NCI-H774 (cell line): ENCODE measurements at regions not wholly inside any gene's neighbourhood (a gene's known extent, or its start where the extent isn't known, plus 50 kb on each side); places are given as distances from the start of the nearest gene placed in this dataset.

Experiments
- DNase-seq: peaks from one replicate; lab custom pipeline; 2025; lab: John Stamatoyannopoulos, UW

GRCh38 chr6:126529637-126530362, 189.9 kb downstream of the CENPW start:
- DNase-seq, result no peak

- no peak for DNase-seq
Measured at GRCh38 chr6:126530775-126531174, 190.9 kb downstream of the CENPW start.

- DNase-seq, result no peak
Measured at GRCh38 chr6:126531286-126531685, 191.4 kb downstream of the CENPW start.

GRCh38 chr6:126531840-126532239, 191.9 kb downstream of the CENPW start:
- DNase-seq, result no peak

- no peak for DNase-seq
Measured at GRCh38 chr6:126534401-126534800, 194.5 kb downstream of the CENPW start.

- DNase-seq, result no peak
Measured at GRCh38 chr6:126535138-126535537, 195.2 kb downstream of the CENPW start.

- no peak for DNase-seq
Measured at GRCh38 chr6:126535595-126535994, 195.7 kb downstream of the CENPW start.

- DNase-seq, result no peak
Measured at GRCh38 chr6:126537061-126537816, 197.3 kb downstream of the CENPW start.

GRCh38 chr6:126539022-126539421, 199.1 kb downstream of the CENPW start:
- DNase-seq, result no peak

GRCh38 chr6:126540161-126540560, 200.2 kb downstream of the CENPW start:
- no peak for DNase-seq

GRCh38 chr6:126541806-126542491, 202.0 kb downstream of the CENPW start:
- DNase-seq, result no peak

GRCh38 chr6:126546541-126547120, 206.7 kb downstream of the CENPW start:
- DNase-seq, result no peak

- no peak for DNase-seq
Measured at GRCh38 chr6:126548300-126548699, 208.4 kb downstream of the CENPW start.

GRCh38 chr6:126550323-126550722, 210.4 kb downstream of the CENPW start:
- DNase-seq, result no peak

- DNase-seq, result no peak
Measured at GRCh38 chr6:126551832-126552231, 211.9 kb downstream of the CENPW start.

GRCh38 chr6:126553854-126554253, 213.9 kb downstream of the CENPW start:
- DNase-seq, result no peak

GRCh38 chr6:126570507-126570906, 230.6 kb downstream of the CENPW start:
- no peak for DNase-seq

- DNase-seq, result no peak
Measured at GRCh38 chr6:126574301-126574700, 234.4 kb downstream of the CENPW start.

- DNase-seq, result no peak
Measured at GRCh38 chr6:126581316-126581715, 241.4 kb downstream of the CENPW start.

GRCh38 chr6:126600258-126600916, 260.5 kb downstream of the CENPW start:
- no peak for DNase-seq

GRCh38 chr6:126603410-126603809, 263.5 kb downstream of the CENPW start:
- DNase-seq, result no peak

- DNase-seq, result no peak
Measured at GRCh38 chr6:126605089-126605488, 265.2 kb downstream of the CENPW start.
